ENCODE measurements at regions not wholly inside any gene's neighbourhood (a gene's known extent, or its start where the extent isn't known, plus 50 kb on each side); places are given as distances from the start of the nearest gene placed in this dataset.

GRCh38 chr4:130468340-130468739, 1372.4 kb downstream of the C4orf33 start:
- Mint-ChIP-seq H3K27ac (no peak overlapping the region), H3K36me3 (ENCODE audit: low read depth) (no peaks in the 10 kb centered on the region), H3K4me3 (no peak overlapping the region), H3K27me3 (no peaks in the 10 kb centered on the region), H3K4me1 (no peaks in the 10 kb centered on the region), H3K9me3 (peaks cover 2% of the 10 kb centered on the region)
- TF ChIP-seq CTCF (IDR thresholded peaks at IDR 0.05): no peak
- ChIA-PET POLR2A (no interaction called here), CTCF (no interaction called here)
- DNase-seq (no peak), ATAC-seq (ENCODE audit: low read depth) (no peak)
- intact Hi-C loops (cut with micrococcal nuclease): no loop called here

- intact Hi-C loops (cut with micrococcal nuclease): no loop called here
- Mint-ChIP-seq H3K27me3 (no peaks in the 10 kb centered on the region), H3K9me3 (no peaks in the 10 kb centered on the region), H3K4me1 (no peaks in the 10 kb centered on the region), H3K36me3 (ENCODE audit: low read depth) (no peaks in the 10 kb centered on the region), H3K27ac (no peak overlapping the region), H3K4me3 (no peak overlapping the region)
- DNase-seq: no peak
- POLR2A ChIA-PET: no interaction called here
- TF ChIP-seq CTCF (IDR thresholded peaks at IDR 0.05): no peak
- no peak for ATAC-seq (ENCODE audit: low read depth)
- CTCF ChIA-PET: no interaction called here
Measured at GRCh38 chr4:130478406-130478805, 1382.5 kb downstream of the C4orf33 start.

GRCh38 chr4:130479020-130479419, 1383.1 kb downstream of the C4orf33 start:
- H3K9me3 Mint-ChIP-seq: no peaks in the 10 kb centered on the region
- TF ChIP-seq CTCF (IDR thresholded peaks at IDR 0.05): no peak
- no peak for ATAC-seq (ENCODE audit: low read depth)
- H3K27ac Mint-ChIP-seq: no peak overlapping the region
- POLR2A ChIA-PET: no interaction called here
- no peak for DNase-seq
- no peaks in the 10 kb centered on the region for H3K27me3 Mint-ChIP-seq
- intact Hi-C loops (cut with micrococcal nuclease): no loop called here
- CTCF ChIA-PET: no interaction called here
- H3K4me1 Mint-ChIP-seq: no peaks in the 10 kb centered on the region
- no peak overlapping the region for H3K4me3 Mint-ChIP-seq
- no peaks in the 10 kb centered on the region for H3K36me3 Mint-ChIP-seq (ENCODE audit: low read depth)

GRCh38 chr4:130479674-130480073, 1383.7 kb downstream of the C4orf33 start:
- Mint-ChIP-seq H3K27me3 (no peaks in the 10 kb centered on the region), H3K4me3 (no peak overlapping the region), H3K36me3 (ENCODE audit: low read depth) (no peaks in the 10 kb centered on the region), H3K27ac (no peak overlapping the region), H3K9me3 (no peaks in the 10 kb centered on the region), H3K4me1 (no peaks in the 10 kb centered on the region)
- DNase-seq (no peak), ATAC-seq (ENCODE audit: low read depth) (no peak)
- POLR2A ChIA-PET: no interaction called here
- intact Hi-C loops (cut with micrococcal nuclease): no loop called here
- no peak for TF ChIP-seq CTCF (IDR thresholded peaks at IDR 0.05)
- CTCF ChIA-PET: no interaction called here

GRCh38 chr4:130484826-130485225, 1388.9 kb downstream of the C4orf33 start:
- ATAC-seq (ENCODE audit: low read depth) (no peak), DNase-seq (no peak)
- Mint-ChIP-seq H3K36me3 (ENCODE audit: low read depth) (no peaks in the 10 kb centered on the region), H3K27me3 (no peaks in the 10 kb centered on the region), H3K4me3 (no peak overlapping the region), H3K4me1 (no peaks in the 10 kb centered on the region), H3K9me3 (peaks cover 2% of the 10 kb centered on the region), H3K27ac (no peak overlapping the region)
- ChIA-PET POLR2A (no interaction called here), CTCF (no interaction called here)
- TF ChIP-seq CTCF (IDR thresholded peaks at IDR 0.05): no peak
- intact Hi-C loops (cut with micrococcal nuclease): no loop called here

Data from activated B cell treated with CpG ODN at 0.5 μM for 24 hours (primary cell).